Left kidney (tissue), 1 donor: ENCODE measurements at regions not wholly inside any gene's neighbourhood (a gene's known extent, or its start where the extent isn't known, plus 50 kb on each side); places are given as distances from the start of the nearest gene placed in this dataset.

Experiments
- DNase-seq: peaks from one replicate; pipeline ENCODE4 v3.0.0-alpha.2; 2013

GRCh38 chr10:79012567-79012966, 56.2 kb upstream of the ZMIZ1 start:
- DNase-seq = no peak

- no peak for DNase-seq
Measured at GRCh38 chr10:79013406-79013987, 55.3 kb upstream of the ZMIZ1 start.

- DNase-seq = no peak
Measured at GRCh38 chr10:79014796-79015195, 54.0 kb upstream of the ZMIZ1 start.

GRCh38 chr10:79017882-79018520, 50.8 kb upstream of the ZMIZ1 start:
- DNase-seq = no peak

- DNase-seq = no peak
Measured at GRCh38 chr10:79018521-79019011, 50.2 kb upstream of the ZMIZ1 start.
